HL-60/S4 (cell line): ENCODE measurements at regions not wholly inside any gene's neighbourhood (a gene's known extent, or its start where the extent isn't known, plus 50 kb on each side); places are given as distances from the start of the nearest gene placed in this dataset.

Source experiments
- in situ Hi-C: fragments of 300-500 bp; cut with MboI; formaldehyde crosslinking; loops from 2 replicates; pipeline ENCODE4 v1.14.3; 2022; ENCODE audit warnings: low sequenced_read_pairs

GRCh38 chr16:87180069-87180468 lies 137.1 kb downstream of the C16orf95 start:
- in situ Hi-C loops: no loop called here

- in situ Hi-C loops: no loop called here
Observed at GRCh38 chr16:87182759-87183158, 134.4 kb downstream of the C16orf95 start.

GRCh38 chr16:87183647-87184046 lies 133.5 kb downstream of the C16orf95 start:
- in situ Hi-C loops: no loop called here

- in situ Hi-C loops: no loop called here
Observed at GRCh38 chr16:87185308-87185707, 131.9 kb downstream of the C16orf95 start.

GRCh38 chr16:87185983-87186382 lies 131.2 kb downstream of the C16orf95 start:
- in situ Hi-C loops: no loop called here

- in situ Hi-C loops: no loop called here
Observed at GRCh38 chr16:87186446-87186845, 130.7 kb downstream of the C16orf95 start.

- in situ Hi-C loops: no loop called here
Observed at GRCh38 chr16:87186876-87187533, 130.2 kb downstream of the C16orf95 start.

GRCh38 chr16:87188104-87188503 lies 129.1 kb downstream of the C16orf95 start:
- in situ Hi-C loops: no loop called here

GRCh38 chr16:87189426-87189825 lies 127.8 kb downstream of the C16orf95 start:
- in situ Hi-C loops: no loop called here

GRCh38 chr16:87190288-87191230 lies 126.6 kb downstream of the C16orf95 start:
- in situ Hi-C loops: no loop called here

- in situ Hi-C loops: no loop called here
Observed at GRCh38 chr16:87192452-87193073, 124.6 kb downstream of the C16orf95 start.

GRCh38 chr16:87194172-87194571 lies 123.0 kb downstream of the C16orf95 start:
- in situ Hi-C loops: no loop called here

- in situ Hi-C loops: no loop called here
Observed at GRCh38 chr16:87195161-87195560, 122.0 kb downstream of the C16orf95 start.

- in situ Hi-C loops: no loop called here
Observed at GRCh38 chr16:87196231-87196630, 121.0 kb downstream of the C16orf95 start.

GRCh38 chr16:87196661-87197060 lies 120.5 kb downstream of the C16orf95 start:
- in situ Hi-C loops: no loop called here

- in situ Hi-C loops: no loop called here
Observed at GRCh38 chr16:87198328-87198832, 118.8 kb downstream of the C16orf95 start.

- in situ Hi-C loops: no loop called here
Observed at GRCh38 chr16:87198881-87199280, 118.3 kb downstream of the C16orf95 start.

GRCh38 chr16:87199379-87199778 lies 117.8 kb downstream of the C16orf95 start:
- in situ Hi-C loops: no loop called here

- in situ Hi-C loops: loop anchor here (10.0 kb wide), 1 partner anchor 75 kb away; no protein-coding TSS in a partner anchor
Observed at GRCh38 chr16:87199901-87200300, 117.3 kb downstream of the C16orf95 start.

GRCh38 chr16:87200637-87201036 lies 116.6 kb downstream of the C16orf95 start:
- in situ Hi-C loops: loop anchor here (10.0 kb wide), 1 partner anchor 74 kb away; no protein-coding TSS in a partner anchor

- in situ Hi-C loops: loop anchor here (10.0 kb wide), 1 partner anchor 74 kb away; no protein-coding TSS in a partner anchor
Observed at GRCh38 chr16:87201052-87201451, 116.1 kb downstream of the C16orf95 start.
